Ishikawa (cell line): ENCODE measurements at regions not wholly inside any gene's neighbourhood (a gene's known extent, or its start where the extent isn't known, plus 50 kb on each side); places are given as distances from the start of the nearest gene placed in this dataset.

ENCODE experiments used
- CEBPB ChIP-seq: IDR thresholded peaks from 2 replicates; pipeline ENCODE4 v1.6.1; 2012
- CREB1 ChIP-seq: IDR thresholded peaks from 2 replicates; pipeline ENCODE4 v1.6.1; 2012; ENCODE audit warnings: low read depth
- EGR1 ChIP-seq: IDR thresholded peaks from 2 replicates; pipeline ENCODE4 v1.6.1; 2012
- EP300 ChIP-seq: IDR thresholded peaks from 2 replicates; pipeline ENCODE4 v1.6.1; 2012; ENCODE audit warnings: borderline replicate concordance
- FOXM1 ChIP-seq: IDR thresholded peaks from 2 replicates; pipeline ENCODE4 v1.6.1; 2012; ENCODE audit warnings: low read depth, borderline replicate concordance
- MAX ChIP-seq: IDR thresholded peaks from 2 replicates; pipeline ENCODE4 v1.6.1; 2012
- NFIC ChIP-seq: IDR thresholded peaks from 2 replicates; pipeline ENCODE4 v1.6.1; 2012
- RAD21 ChIP-seq: IDR thresholded peaks from 2 replicates; pipeline ENCODE4 v1.6.1; 2012; ENCODE audit warnings: low read depth
- TAF1 ChIP-seq: IDR thresholded peaks from 2 replicates; pipeline ENCODE4 v1.6.1; 2012; ENCODE audit warnings: low read depth, mild to moderate bottlenecking
- TCF12 ChIP-seq: IDR thresholded peaks from 2 replicates; pipeline ENCODE4 v1.6.1; 2012; ENCODE audit warnings: low read depth
- TEAD4 ChIP-seq: IDR thresholded peaks from 2 replicates; pipeline ENCODE4 v1.6.1; 2012
- USF1 ChIP-seq: IDR thresholded peaks from 2 replicates; pipeline ENCODE4 v1.6.1; 2012
- YY1 ChIP-seq: IDR thresholded peaks from 2 replicates; pipeline ENCODE4 v1.6.1; 2012; ENCODE audit warnings: low read depth
- ZBTB7A ChIP-seq: IDR thresholded peaks from 2 replicates; pipeline ENCODE4 v1.6.1; 2012; ENCODE audit warnings: low read depth
- TF ChIP-seq, protein P1 (sequence below): IDR thresholded peaks from 2 replicates; pipeline ENCODE4 v1.6.1; 2012; ENCODE audit warnings: low read depth, mild to moderate bottlenecking

- TF ChIP-seq CREB1 (no peak), TEAD4 (no peak)
These were observed 75.2 kb upstream of the CCSER1 start for GRCh38 chr4:90051999-90052398.

DNA sequence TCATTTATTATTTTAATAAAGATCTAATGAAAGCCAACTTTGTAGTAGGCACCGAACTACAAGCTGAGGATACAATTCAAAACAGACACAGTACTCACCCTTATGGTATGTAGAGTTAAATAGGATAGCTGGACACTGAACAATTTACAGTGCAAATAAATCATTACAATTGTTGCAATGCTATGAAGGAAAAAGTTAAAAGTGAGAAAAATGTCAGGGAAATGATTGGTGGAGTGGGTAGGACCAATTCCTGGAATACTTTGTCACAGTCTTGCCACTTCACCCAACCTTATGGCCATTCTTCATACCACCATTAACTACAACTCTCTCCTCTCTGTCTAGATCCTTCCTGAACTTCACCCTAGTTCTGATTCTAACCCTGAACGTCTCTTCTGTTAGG, 70.1 kb upstream of the CCSER1 start:
- TF ChIP-seq TEAD4 (peak; percentile 31; the same call in 1 of the 2 replicates), EP300 (no peak)

- TF ChIP-seq NFIC = no peak
- no peak for TF ChIP-seq CREB1
- TF ChIP-seq TAF1 = no peak
These were observed 67.2 kb upstream of the CCSER1 start for GRCh38 chr4:90060039-90060438.

DNA sequence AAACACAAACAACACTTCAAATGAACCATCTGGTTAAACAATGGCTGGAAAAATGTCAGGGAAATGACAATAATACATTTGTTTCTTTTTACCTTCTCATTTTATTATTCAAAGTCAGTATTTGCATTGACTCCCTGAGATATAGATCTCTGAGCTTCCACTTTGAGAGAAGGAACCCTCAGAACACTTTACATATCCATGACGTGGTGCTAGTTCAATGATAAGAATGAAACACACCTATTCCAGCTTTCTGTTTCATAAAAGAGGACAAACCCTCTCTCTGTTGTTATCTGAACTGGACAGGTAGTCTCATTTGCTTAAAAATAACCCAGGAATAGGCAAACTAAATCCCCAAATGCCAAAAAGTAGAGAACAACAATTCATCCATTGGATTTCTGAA, 65.3 kb upstream of the CCSER1 start:
- TF ChIP-seq, protein P1, sequence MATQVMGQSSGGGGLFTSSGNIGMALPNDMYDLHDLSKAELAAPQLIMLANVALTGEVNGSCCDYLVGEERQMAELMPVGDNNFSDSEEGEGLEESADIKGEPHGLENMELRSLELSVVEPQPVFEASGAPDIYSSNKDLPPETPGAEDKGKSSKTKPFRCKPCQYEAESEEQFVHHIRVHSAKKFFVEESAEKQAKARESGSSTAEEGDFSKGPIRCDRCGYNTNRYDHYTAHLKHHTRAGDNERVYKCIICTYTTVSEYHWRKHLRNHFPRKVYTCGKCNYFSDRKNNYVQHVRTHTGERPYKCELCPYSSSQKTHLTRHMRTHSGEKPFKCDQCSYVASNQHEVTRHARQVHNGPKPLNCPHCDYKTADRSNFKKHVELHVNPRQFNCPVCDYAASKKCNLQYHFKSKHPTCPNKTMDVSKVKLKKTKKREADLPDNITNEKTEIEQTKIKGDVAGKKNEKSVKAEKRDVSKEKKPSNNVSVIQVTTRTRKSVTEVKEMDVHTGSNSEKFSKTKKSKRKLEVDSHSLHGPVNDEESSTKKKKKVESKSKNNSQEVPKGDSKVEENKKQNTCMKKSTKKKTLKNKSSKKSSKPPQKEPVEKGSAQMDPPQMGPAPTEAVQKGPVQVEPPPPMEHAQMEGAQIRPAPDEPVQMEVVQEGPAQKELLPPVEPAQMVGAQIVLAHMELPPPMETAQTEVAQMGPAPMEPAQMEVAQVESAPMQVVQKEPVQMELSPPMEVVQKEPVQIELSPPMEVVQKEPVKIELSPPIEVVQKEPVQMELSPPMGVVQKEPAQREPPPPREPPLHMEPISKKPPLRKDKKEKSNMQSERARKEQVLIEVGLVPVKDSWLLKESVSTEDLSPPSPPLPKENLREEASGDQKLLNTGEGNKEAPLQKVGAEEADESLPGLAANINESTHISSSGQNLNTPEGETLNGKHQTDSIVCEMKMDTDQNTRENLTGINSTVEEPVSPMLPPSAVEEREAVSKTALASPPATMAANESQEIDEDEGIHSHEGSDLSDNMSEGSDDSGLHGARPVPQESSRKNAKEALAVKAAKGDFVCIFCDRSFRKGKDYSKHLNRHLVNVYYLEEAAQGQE = no peak
- TF ChIP-seq CEBPB (no peak), YY1 (no peak), EGR1 (no peak), EP300 (no peak), ZBTB7A (no peak), TEAD4 (no peak), CREB1 (no peak), TCF12 (no peak), NFIC (no peak), TAF1 (no peak), USF1 (no peak), RAD21 (no peak), FOXM1 (no peak), MAX (no peak)

DNA sequence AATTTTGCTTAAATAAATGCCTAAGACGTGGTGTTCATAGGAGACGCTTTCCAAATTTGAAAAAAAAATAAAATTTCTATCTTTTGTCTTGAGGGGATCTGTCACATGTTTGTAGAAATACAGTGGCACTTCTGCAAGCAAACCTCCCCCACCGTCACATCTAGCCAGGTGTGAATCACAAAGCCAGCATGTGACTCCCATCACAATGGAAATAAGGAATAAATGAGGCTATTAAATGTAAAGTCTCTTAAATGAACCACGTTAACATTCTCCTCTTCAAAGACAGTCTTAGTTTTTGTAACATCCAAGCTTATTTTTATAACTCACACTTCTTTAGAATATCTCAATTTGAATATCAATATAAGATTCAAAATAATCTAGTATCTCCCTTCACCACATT, 63.0 kb upstream of the CCSER1 start:
- no peak for TF ChIP-seq CREB1
- no peak for TF ChIP-seq ZBTB7A
- TF ChIP-seq, protein P1 = no peak
- no peak for TF ChIP-seq MAX
- TF ChIP-seq EGR1 = no peak
- TF ChIP-seq EP300 = no peak
- TF ChIP-seq TCF12 = no peak
- no peak for TF ChIP-seq NFIC
- no peak for TF ChIP-seq TAF1
- TF ChIP-seq TEAD4 = no peak
- TF ChIP-seq CEBPB = no peak
- no peak for TF ChIP-seq FOXM1
- TF ChIP-seq YY1 = no peak

DNA sequence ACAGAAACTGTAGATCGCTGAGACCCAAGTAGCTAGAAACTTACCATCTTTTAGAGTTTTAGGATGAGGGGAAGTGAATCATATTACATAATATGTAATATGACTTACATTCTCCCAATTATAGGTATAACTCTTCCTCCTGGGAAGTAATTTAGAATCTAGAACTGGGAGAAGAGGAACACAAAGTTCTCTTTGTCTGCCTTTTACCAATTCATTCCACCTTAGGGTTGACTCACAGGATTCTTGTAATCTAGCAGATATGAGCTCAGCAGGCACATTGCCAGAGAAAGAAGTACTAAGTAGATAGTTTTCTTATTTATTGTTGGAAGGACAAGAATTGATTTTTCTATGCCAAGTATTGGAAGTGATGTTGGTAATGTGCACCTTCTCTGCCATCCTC, 58.0 kb upstream of the CCSER1 start:
- no peak for TF ChIP-seq CREB1
- TF ChIP-seq ZBTB7A = no peak
- TF ChIP-seq, protein P1 = no peak
- TF ChIP-seq TCF12 = no peak
- TF ChIP-seq CEBPB = no peak
- no peak for TF ChIP-seq FOXM1
- no peak for TF ChIP-seq MAX
- TF ChIP-seq NFIC = no peak
- TF ChIP-seq TEAD4 = no peak
- TF ChIP-seq EGR1 = no peak
